ENCODE measurements at regions not wholly inside any gene's neighbourhood (a gene's known extent, or its start where the extent isn't known, plus 50 kb on each side); places are given as distances from the start of the nearest gene placed in this dataset.

- TF ChIP-seq CTCF (IDR thresholded peaks at IDR 0.05) = no peak
- TF ChIP-seq NR1H2 (CRISPR knock-in tag; IDR thresholded peaks at IDR 0.05) = no peak
- TF ChIP-seq FOXK1 (CRISPR knock-in tag; IDR thresholded peaks at IDR 0.05) = no peak
- no peak for TF ChIP-seq SMAD3 (CRISPR knock-in tag; IDR thresholded peaks at IDR 0.05; ENCODE audit: borderline replicate concordance)
- no peak for TF ChIP-seq USF2 (CRISPR knock-in tag; IDR thresholded peaks at IDR 0.05)
- TF ChIP-seq, protein P1, sequence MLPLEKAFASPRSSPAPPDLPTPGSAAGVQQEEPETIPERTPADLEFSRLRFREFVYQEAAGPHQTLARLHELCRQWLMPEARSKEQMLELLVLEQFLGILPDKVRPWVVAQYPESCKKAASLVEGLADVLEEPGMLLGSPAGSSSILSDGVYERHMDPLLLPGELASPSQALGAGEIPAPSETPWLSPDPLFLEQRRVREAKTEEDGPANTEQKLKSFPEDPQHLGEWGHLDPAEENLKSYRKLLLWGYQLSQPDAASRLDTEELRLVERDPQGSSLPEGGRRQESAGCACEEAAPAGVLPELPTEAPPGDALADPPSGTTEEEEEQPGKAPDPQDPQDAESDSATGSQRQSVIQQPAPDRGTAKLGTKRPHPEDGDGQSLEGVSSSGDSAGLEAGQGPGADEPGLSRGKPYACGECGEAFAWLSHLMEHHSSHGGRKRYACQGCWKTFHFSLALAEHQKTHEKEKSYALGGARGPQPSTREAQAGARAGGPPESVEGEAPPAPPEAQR (CRISPR knock-in tag; IDR thresholded peaks at IDR 0.05) = no peak
- no peak for TF ChIP-seq ATF1 (CRISPR knock-in tag; IDR thresholded peaks at IDR 0.05)
- TF ChIP-seq FOXP1 (CRISPR knock-in tag; IDR thresholded peaks at IDR 0.05; ENCODE audit: borderline replicate concordance) = no peak
- no peak for TF ChIP-seq ZNF263 (CRISPR knock-in tag; IDR thresholded peaks at IDR 0.05; ENCODE audit: low read depth)
Measured at GRCh38 chr15:46151786-46152185, 517.0 kb downstream of the SQOR start.

Measured in WTC11 (cell line).